H9 (cell line): ENCODE measurements at regions not wholly inside any gene's neighbourhood (a gene's known extent, or its start where the extent isn't known, plus 50 kb on each side); places are given as distances from the start of the nearest gene placed in this dataset.

Experiments used
- DNase-seq: peaks from one replicate; pipeline ENCODE4 v3.0.0-alpha.2; 2017
- H2AFZ ChIP-seq: one replicate; pipeline ENCODE4 v1.6.1; 2013; ENCODE audit warnings: mild to moderate bottlenecking, low read length, control low read depth, moderate library complexity
- H2AK5ac ChIP-seq: 2 replicates; pipeline ENCODE4 v1.6.1; 2013; ENCODE audit warnings: low read length, control low read depth, mixed read lengths; ENCODE audit not compliant: insufficient read length
- H2BK120ac ChIP-seq: one replicate; pipeline ENCODE4 v1.6.1; 2013; ENCODE audit warnings: low read depth, mild to moderate bottlenecking, low read length, control low read depth, inconsistent platforms; ENCODE audit not compliant: poor library complexity, severe bottlenecking
- H2BK12ac ChIP-seq: 2 replicates; pipeline ENCODE4 v1.6.1; 2013; ENCODE audit warnings: low read length, control low read depth, mixed read lengths, low read depth; ENCODE audit not compliant: insufficient read length
- H2BK15ac ChIP-seq: 2 replicates; pipeline ENCODE4 v1.6.1; 2013; ENCODE audit warnings: low read depth, low read length, control low read depth
- H2BK20ac ChIP-seq: one replicate; pipeline ENCODE4 v1.6.1; 2013; ENCODE audit warnings: low read depth, mild to moderate bottlenecking, low read length, control low read depth, inconsistent platforms; ENCODE audit not compliant: poor library complexity, severe bottlenecking
- H2BK5ac ChIP-seq: 2 replicates; pipeline ENCODE4 v1.6.1; 2013; ENCODE audit warnings: low read length, control low read depth, mixed read lengths; ENCODE audit not compliant: insufficient read length
- H3K14ac ChIP-seq: 2 replicates; pipeline ENCODE4 v1.6.1; 2013; ENCODE audit warnings: low read length, control low read depth; ENCODE audit not compliant: insufficient read depth
- H3K18ac ChIP-seq: 2 replicates; pipeline ENCODE4 v1.6.1; 2013; ENCODE audit warnings: low read depth, mild to moderate bottlenecking, mixed read lengths, low read length, control low read depth; ENCODE audit not compliant: insufficient read length
- H3K23ac ChIP-seq: 2 replicates; pipeline ENCODE4 v1.6.1; 2013; ENCODE audit warnings: low read length, control low read depth, mixed read lengths, low read depth; ENCODE audit not compliant: insufficient read length
- H3K23me2 ChIP-seq: 2 replicates; pipeline ENCODE4 v1.6.1; 2013; ENCODE audit warnings: low read depth, mild to moderate bottlenecking, mixed read lengths, low read length, control low read depth; ENCODE audit not compliant: insufficient read length, poor library complexity, severe bottlenecking
- H3K27ac ChIP-seq: 2 replicates; pipeline ENCODE4 v1.5.1; 2013; ENCODE audit warnings: low read length, control low read depth, mixed read lengths, low read depth; ENCODE audit not compliant: insufficient read length
- H3K27me3 ChIP-seq: 2 replicates; pipeline ENCODE4 v1.6.1; 2013; ENCODE audit warnings: low read length, control low read depth, inconsistent platforms; ENCODE audit not compliant: insufficient read depth
- H3K4ac ChIP-seq: 2 replicates; pipeline ENCODE4 v1.6.1; 2013; ENCODE audit warnings: low read depth, mild to moderate bottlenecking, control low read depth, inconsistent platforms, low read length, moderate library complexity
- H3K4me1 ChIP-seq: 2 replicates; pipeline ENCODE4 v1.6.1; 2013; ENCODE audit warnings: low read length, control low read depth, inconsistent platforms; ENCODE audit not compliant: insufficient read depth
- H3K4me2 ChIP-seq: 2 replicates; pipeline ENCODE4 v1.6.1; 2013; ENCODE audit warnings: low read length, control low read depth, mixed read lengths; ENCODE audit not compliant: insufficient read length, insufficient read depth
- H3K56ac ChIP-seq: 2 replicates; pipeline ENCODE4 v1.6.1; 2013; ENCODE audit warnings: low read depth, mild to moderate bottlenecking, mixed read lengths, low read length, control low read depth; ENCODE audit not compliant: insufficient read length
- H3K79me1 ChIP-seq: 2 replicates; pipeline ENCODE4 v1.6.1; 2013; ENCODE audit warnings: low read depth, mild to moderate bottlenecking, moderate library complexity, low read length, control low read depth, inconsistent platforms; ENCODE audit not compliant: insufficient read depth, poor library complexity, severe bottlenecking
- H3K79me2 ChIP-seq: 2 replicates; pipeline ENCODE4 v1.6.1; 2013; ENCODE audit warnings: low read length, control low read depth, inconsistent platforms; ENCODE audit not compliant: insufficient read depth
- H3K9ac ChIP-seq: 2 replicates; pipeline ENCODE4 v1.6.1; 2013; ENCODE audit warnings: low read length, control low read depth, mixed read lengths; ENCODE audit not compliant: insufficient read length; ENCODE audit errors: extremely low read depth
- H3K9me3 ChIP-seq: one replicate; pipeline ENCODE4 v1.6.1; 2013; ENCODE audit warnings: low read depth, low read length, inconsistent platforms; ENCODE audit not compliant: control insufficient read depth
- H3T11ph ChIP-seq: one replicate; pipeline ENCODE4 v1.6.1; 2013; ENCODE audit warnings: mild to moderate bottlenecking, low read length, control low read depth, inconsistent platforms
- H4K20me1 ChIP-seq: one replicate; pipeline ENCODE4 v1.6.1; 2013; ENCODE audit not compliant: control insufficient read depth, insufficient read length, insufficient read depth
- H4K5ac ChIP-seq: 2 replicates; pipeline ENCODE4 v1.6.1; 2013; ENCODE audit warnings: low read depth, mild to moderate bottlenecking, mixed read lengths, low read length, control low read depth; ENCODE audit not compliant: insufficient read length
- H4K8ac ChIP-seq: replicated peaks from 2 replicates; pipeline ENCODE4 v1.6.1; 2013; ENCODE audit warnings: low read length, control low read depth, mixed read lengths, low read depth; ENCODE audit not compliant: insufficient read length
- H4K91ac ChIP-seq: 2 replicates; pipeline ENCODE4 v1.6.1; 2013; ENCODE audit warnings: low read depth, mild to moderate bottlenecking, moderate library complexity, mixed read lengths, low read length, control low read depth; ENCODE audit not compliant: insufficient read length
- H3K27ac Mint-ChIP-seq, 3 experiments: 2 replicates in 2 of 3; 3 replicates in 1 of 3; pipeline ENCODE4 v1.8.0; 2020 to 2021; ENCODE audit warnings: mixed read lengths in 3 of 3, mild to moderate bottlenecking in 1 of 3, moderate library complexity in 1 of 3
- H3K27me3 Mint-ChIP-seq: 2 replicates; pipeline ENCODE4 v1.8.0; 2021; ENCODE audit warnings: low read depth, mild to moderate bottlenecking, moderate library complexity, mixed read lengths
- H3K36me3 Mint-ChIP-seq, 3 experiments: 2 replicates in 2 of 3; 3 replicates in 1 of 3; pipeline ENCODE4 v1.8.0; 2020 to 2021; ENCODE audit warnings: low read depth in 3 of 3, mixed read lengths in 3 of 3; ENCODE audit not compliant: insufficient read depth in 1 of 3
- H3K4me1 Mint-ChIP-seq, 2 experiments: 2 replicates each; pipeline ENCODE4 v1.8.0; 2020; ENCODE audit warnings: mixed read lengths in 2 of 2
- H3K4me3 Mint-ChIP-seq, 2 experiments: 2 replicates in 1 of 2; 3 replicates in 1 of 2; pipeline ENCODE4 v1.8.0; 2020 to 2021; ENCODE audit warnings: mild to moderate bottlenecking in 2 of 2, mixed read lengths in 2 of 2, moderate library complexity in 1 of 2
- H3K9me3 Mint-ChIP-seq, 2 experiments: 2 replicates in 1 of 2; 3 replicates in 1 of 2; pipeline ENCODE4 v1.8.0; 2020; ENCODE audit warnings: mild to moderate bottlenecking in 2 of 2, mixed read lengths in 2 of 2, moderate library complexity in 1 of 2
- WGBS: extraction: QIAGEN DNeasy Blood & Tissue Kit; methylation state at CpG from one replicate; pipeline ENCODE4 v1.1.7; 2013; ENCODE audit warnings: missing lambda C conversion rate, low lambda C conversion rate, mixed read lengths; ENCODE audit not compliant: insufficient read length; ENCODE audit errors: extremely low coverage; 5-methylcytosine and 5-hydroxymethylcytosine counted together
- TF ChIP-seq, protein P1 (sequence below): fragments of 200-600 bp; sonication (generic); conservative IDR thresholded peaks from 3 replicates; pipeline ENCODE4 v1.8.0; 2021; ENCODE audit warnings: antibody characterized with exemption, mild to moderate bottlenecking

DNA sequence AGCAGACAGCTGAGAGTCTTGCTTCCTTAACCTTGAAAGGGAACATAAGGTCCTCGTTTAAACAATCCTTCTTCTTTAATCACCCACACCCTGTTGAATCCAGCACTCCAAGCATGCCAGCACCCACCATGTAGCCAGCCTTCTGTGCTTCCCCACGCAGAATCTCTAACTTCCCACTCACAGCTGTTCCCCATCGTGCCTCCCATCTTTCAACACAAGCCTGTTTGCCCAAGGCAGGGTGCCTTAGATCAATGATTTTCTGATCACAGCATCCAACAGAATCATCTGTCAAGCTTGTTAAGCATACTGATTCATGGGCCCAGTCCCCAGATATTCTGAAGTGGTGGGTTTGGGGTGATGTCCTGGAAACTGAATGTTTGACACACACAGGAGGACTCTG lies 530.8 kb downstream of the SH2D4B start:
- H2BK120ac ChIP-seq = no peak overlapping the region
- H3K27ac ChIP-seq = no peak overlapping the region

More for the DNA sequence above, 530.8 kb downstream of the SH2D4B start:
- Histone ChIP-seq H3T11ph (no peak overlapping the region), H3K9me3 (no peaks in the 10 kb centered on the region), H4K5ac (no peak overlapping the region), H2BK20ac (no peak overlapping the region), H3K18ac (no peak overlapping the region), H2BK15ac (no peak overlapping the region), H3K4me1 (no peaks in the 10 kb centered on the region), H3K56ac (no peak overlapping the region), H2AK5ac (no peak overlapping the region), H4K8ac (no peak overlapping the region), H3K23ac (no peak overlapping the region), H3K4me2 (no peak overlapping the region), H3K14ac (no peak overlapping the region), H2AFZ (no peak overlapping the region), H4K20me1 (no peaks in the 10 kb centered on the region), H3K79me2 (no peaks in the 10 kb centered on the region), H3K27me3 (no peaks in the 10 kb centered on the region), H2BK12ac (no peak overlapping the region), H3K23me2 (no peaks in the 10 kb centered on the region), H4K91ac (no peak overlapping the region), H3K9ac (no peak overlapping the region), H3K4ac (no peak overlapping the region), H2BK5ac (no peak overlapping the region), H3K79me1 (no peaks in the 10 kb centered on the region)
- no peaks in the 10 kb centered on the region for H3K27me3 Mint-ChIP-seq
- DNase-seq = no peak
- TF ChIP-seq, protein P1, sequence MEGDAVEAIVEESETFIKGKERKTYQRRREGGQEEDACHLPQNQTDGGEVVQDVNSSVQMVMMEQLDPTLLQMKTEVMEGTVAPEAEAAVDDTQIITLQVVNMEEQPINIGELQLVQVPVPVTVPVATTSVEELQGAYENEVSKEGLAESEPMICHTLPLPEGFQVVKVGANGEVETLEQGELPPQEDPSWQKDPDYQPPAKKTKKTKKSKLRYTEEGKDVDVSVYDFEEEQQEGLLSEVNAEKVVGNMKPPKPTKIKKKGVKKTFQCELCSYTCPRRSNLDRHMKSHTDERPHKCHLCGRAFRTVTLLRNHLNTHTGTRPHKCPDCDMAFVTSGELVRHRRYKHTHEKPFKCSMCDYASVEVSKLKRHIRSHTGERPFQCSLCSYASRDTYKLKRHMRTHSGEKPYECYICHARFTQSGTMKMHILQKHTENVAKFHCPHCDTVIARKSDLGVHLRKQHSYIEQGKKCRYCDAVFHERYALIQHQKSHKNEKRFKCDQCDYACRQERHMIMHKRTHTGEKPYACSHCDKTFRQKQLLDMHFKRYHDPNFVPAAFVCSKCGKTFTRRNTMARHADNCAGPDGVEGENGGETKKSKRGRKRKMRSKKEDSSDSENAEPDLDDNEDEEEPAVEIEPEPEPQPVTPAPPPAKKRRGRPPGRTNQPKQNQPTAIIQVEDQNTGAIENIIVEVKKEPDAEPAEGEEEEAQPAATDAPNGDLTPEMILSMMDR = no peak
- H3K36me3 Mint-ChIP-seq = no peaks in the 10 kb centered on the region
- H3K4me3 Mint-ChIP-seq = no peak overlapping the region
- no CpG with 5 or more reads among the region's 3 CpGs for WGBS
- H3K9me3 Mint-ChIP-seq = no peaks in the 10 kb centered on the region
- H3K27ac Mint-ChIP-seq = no peak overlapping the region
- H3K4me1 Mint-ChIP-seq = no peaks in the 10 kb centered on the region
